ENCODE measurements at regions not wholly inside any gene's neighbourhood (a gene's known extent, or its start where the extent isn't known, plus 50 kb on each side); places are given as distances from the start of the nearest gene placed in this dataset.

GRCh38 chr3:6601374-6601773 lies 259.5 kb upstream of the GRM7 start:
- TF ChIP-seq CTCF (IDR thresholded peaks at IDR 0.05), result no peak
- no peak for TF ChIP-seq POLR2A (IDR thresholded peaks at IDR 0.05; ENCODE audit: low read length)
- no peak for TF ChIP-seq RCOR1 (IDR thresholded peaks at IDR 0.05; ENCODE audit: low read depth, low read length)
- no peak for TF ChIP-seq RFX5 (IDR thresholded peaks at IDR 0.05)
- no peak for TF ChIP-seq JUNB (IDR thresholded peaks at IDR 0.05)
- TF ChIP-seq HMGXB4 (CRISPR knock-in tag; IDR thresholded peaks at IDR 0.05; ENCODE audit: borderline replicate concordance), result no peak
- TF ChIP-seq BHLHE40 (IDR thresholded peaks at IDR 0.05; ENCODE audit: low read depth, low read length), result no peak
- no peak for TF ChIP-seq REST (IDR thresholded peaks at IDR 0.05)
- no peak for TF ChIP-seq CBX8 (IDR thresholded peaks at IDR 0.05)
- no peak for TF ChIP-seq ZNF302 (CRISPR knock-in tag; IDR thresholded peaks at IDR 0.05)
- TF ChIP-seq ELK1 (IDR thresholded peaks at IDR 0.05; ENCODE audit: low read depth, low read length), result no peak
- no peak for TF ChIP-seq USF2 (IDR thresholded peaks at IDR 0.05)
- TF ChIP-seq RAD21 (conservative IDR thresholded peaks at IDR 0.05 in 1 of 2, IDR thresholded peaks at IDR 0.05 in 1 of 2), result no peak
- no peak for TF ChIP-seq RNF2 (IDR thresholded peaks at IDR 0.05; ENCODE audit: borderline replicate concordance, low read depth)

Data from A549 (cell line).